ENCODE measurements at regions not wholly inside any gene's neighbourhood (a gene's known extent, or its start where the extent isn't known, plus 50 kb on each side); places are given as distances from the start of the nearest gene placed in this dataset.
A peak's percentile ranks its signal among the peaks of the same experiment; 100 is the strongest.
"Not testable (repeated sequence)": the region's sequence is repeated elsewhere in the genome, so short reads cannot be mapped to it uniquely, and the experiment has no call there.

GRCh38 chr6:27826612-27826985, 85.6 kb downstream of the OR2B2 start:
- not testable (repeated sequence) for DNase-seq (ENCODE audit: low spot score)

- not testable (repeated sequence) for DNase-seq (ENCODE audit: low spot score)
These were observed 86.2 kb downstream of the OR2B2 start for GRCh38 chr6:27825848-27826611.

- DNase-seq (ENCODE audit: low spot score) = peak; percentile 5
These were observed 87.0 kb downstream of the OR2B2 start for GRCh38 chr6:27825025-27825793.

GRCh38 chr6:27824211-27825024, 87.8 kb downstream of the OR2B2 start:
- peak; percentile 54 for DNase-seq (ENCODE audit: low spot score)

GRCh38 chr6:27823714-27824210, 88.4 kb downstream of the OR2B2 start:
- DNase-seq (ENCODE audit: low spot score) = peak; percentile 74

- DNase-seq (ENCODE audit: low spot score) = no peak
These were observed 95.3 kb downstream of the OR2B2 start for GRCh38 chr6:27816906-27817305.

GRCh38 chr6:27814665-27815424, 97.4 kb downstream of the OR2B2 start:
- DNase-seq (ENCODE audit: low spot score) = peak; percentile 98

- not testable (repeated sequence) for DNase-seq (ENCODE audit: low spot score)
These were observed 97.9 kb downstream of the OR2B2 start for GRCh38 chr6:27814415-27814664.

GRCh38 chr6:27812805-27813492, 99.2 kb downstream of the OR2B2 start:
- no peak for DNase-seq (ENCODE audit: low spot score)

GRCh38 chr6:27812078-27812804, 100.0 kb downstream of the OR2B2 start:
- DNase-seq (ENCODE audit: low spot score) = no peak

GRCh38 chr6:27811451-27811772, 100.8 kb downstream of the OR2B2 start:
- DNase-seq (ENCODE audit: low spot score) = no peak

GRCh38 chr6:27810768-27811450, 101.3 kb downstream of the OR2B2 start:
- DNase-seq (ENCODE audit: low spot score) = no peak

GRCh38 chr6:27809939-27810767, 102.0 kb downstream of the OR2B2 start:
- DNase-seq (ENCODE audit: low spot score) = peak; percentile 98

- no peak for DNase-seq (ENCODE audit: low spot score)
These were observed 102.9 kb downstream of the OR2B2 start for GRCh38 chr6:27809067-27809938.

GRCh38 chr6:27808242-27809066, 103.7 kb downstream of the OR2B2 start:
- DNase-seq (ENCODE audit: low spot score) = peak; percentile 54

GRCh38 chr6:27807441-27808241, 104.6 kb downstream of the OR2B2 start:
- peak; percentile 98 for DNase-seq (ENCODE audit: low spot score)
